H1 (cell line): ENCODE measurements at regions not wholly inside any gene's neighbourhood (a gene's known extent, or its start where the extent isn't known, plus 50 kb on each side); places are given as distances from the start of the nearest gene placed in this dataset.

Experiments
- CTCF ChIA-PET: fragments of 300-600 bp; sonication (Branson Sonifier 250); formaldehyde crosslinking; loops from one replicate; lab custom pipeline; 2021; ENCODE audit not compliant: partially characterized antibody; lab: Charles Lee
- POLR2A ChIA-PET: fragments of 300-600 bp; sonication (Branson Sonifier 250); formaldehyde crosslinking; loops from one replicate; lab custom pipeline; 2021; ENCODE audit warnings: inconsistent platforms; ENCODE audit not compliant: partially characterized antibody; lab: Charles Lee
- DNase-seq, 2 experiments: peaks; one replicate each; pipeline versions ENCODE4 v3.0.0 to v3.0.0-alpha.2; 2010 to 2022; ENCODE audit warnings: low spot score in 2 of 2, low read depth in 1 of 2, mixed read lengths in 1 of 2
- FAIRE-seq: peaks from 2 replicates; lab custom pipeline; 2011; peaks lifted over from hg19 to GRCh38; lab: Jason Lieb, UNC
- H2AFZ ChIP-seq: 2 replicates; pipeline ENCODE4 v1.8.1; 2012; ENCODE audit warnings: low read length, inconsistent platforms
- H2AK5ac ChIP-seq: 2 replicates; pipeline ENCODE4 v1.6.1; 2013; ENCODE audit warnings: low read depth, low read length
- H2BK120ac ChIP-seq: replicated peaks from 2 replicates; pipeline ENCODE3; 2013; ENCODE audit warnings: low read depth, low read length, inconsistent platforms
- H2BK12ac ChIP-seq: 2 replicates; pipeline ENCODE4 v1.6.1; 2013; ENCODE audit warnings: low read depth, low read length
- H2BK15ac ChIP-seq: 2 replicates; pipeline ENCODE4 v1.6.1; 2013; ENCODE audit warnings: low read length
- H2BK20ac ChIP-seq: 2 replicates; pipeline ENCODE4 v1.6.1; 2013; ENCODE audit warnings: low read length
- H2BK5ac ChIP-seq: 2 replicates; pipeline ENCODE4 v1.6.1; 2013; ENCODE audit warnings: low read depth, low read length
- H3K14ac ChIP-seq: 2 replicates; pipeline ENCODE4 v1.6.1; 2013; ENCODE audit warnings: inconsistent platforms; ENCODE audit not compliant: insufficient read length
- H3K18ac ChIP-seq: 2 replicates; pipeline ENCODE4 v1.6.1; 2013; ENCODE audit warnings: low read length; ENCODE audit errors: extremely low read depth
- H3K23ac ChIP-seq: 2 replicates; pipeline ENCODE4 v1.6.1; 2013; ENCODE audit warnings: inconsistent platforms; ENCODE audit not compliant: insufficient read length
- H3K23me2 ChIP-seq: 2 replicates; pipeline ENCODE4 v1.6.1; 2013; ENCODE audit warnings: low read depth, low read length
- H3K27ac ChIP-seq: 2 replicates; pipeline ENCODE4 v1.6.1; 2011; ENCODE audit warnings: low read depth, low read length, inconsistent platforms
- H3K27me3 ChIP-seq, 4 experiments: replicated peaks in 1 of 4; 1 replicate in 1 of 4; 2 replicates in 3 of 4; pipeline versions ENCODE4 v1.6.1 to v1.8.1; 2011 to 2013; ENCODE audit warnings: low read length in 3 of 4, mild to moderate bottlenecking in 3 of 4, inconsistent platforms in 2 of 4, mixed read lengths in 2 of 4, moderate library complexity in 1 of 4; ENCODE audit not compliant: control insufficient read depth in 3 of 4, insufficient read depth in 3 of 4; ENCODE audit errors: extremely low read depth in 1 of 4
- H3K36me3 ChIP-seq, 4 experiments: 2 replicates each; pipeline versions ENCODE4 v1.6.1 to v1.8.1; 2011 to 2013; ENCODE audit warnings: mild to moderate bottlenecking in 4 of 4, low read length in 3 of 4, moderate library complexity in 2 of 4, control low read depth in 1 of 4, inconsistent platforms in 1 of 4; ENCODE audit not compliant: insufficient read depth in 4 of 4, control insufficient read depth in 2 of 4
- H3K4ac ChIP-seq: replicated peaks from 2 replicates; pipeline ENCODE3; 2013; ENCODE audit warnings: low read length, low read depth, mixed read lengths, inconsistent platforms; ENCODE audit not compliant: insufficient read length
- H3K4me1 ChIP-seq, 4 experiments: replicated peaks in 1 of 4; 1 replicate in 1 of 4; 2 replicates in 3 of 4; pipeline versions ENCODE4 v1.6.1 to v1.8.1; 2011 to 2013; ENCODE audit warnings: low read length in 3 of 4, inconsistent platforms in 2 of 4, mixed read lengths in 1 of 4; ENCODE audit not compliant: insufficient read depth in 4 of 4, control insufficient read depth in 3 of 4
- H3K4me2 ChIP-seq, 2 experiments: 2 replicates each; pipeline versions ENCODE4 v1.6.1 to v1.8.1; 2011 to 2013; ENCODE audit warnings: low read depth in 2 of 2, low read length in 2 of 2, control low read depth in 1 of 2, inconsistent platforms in 1 of 2, mild to moderate bottlenecking in 1 of 2; ENCODE audit not compliant: insufficient read depth in 1 of 2
- H3K4me3 ChIP-seq, 4 experiments: fragments of 200-600, 300-600 bp in 1 of 4; sonication (generic), shearing (Covaris generic), sonication (Bioruptor Twin) in 1 of 4; 2 replicates each; pipeline versions ENCODE4 v1.5.1 to v1.8.1; 2011 to 2016; ENCODE audit warnings: low read length in 4 of 4, low read depth in 3 of 4, control low read depth in 2 of 4, inconsistent platforms in 2 of 4, mild to moderate bottlenecking in 2 of 4, mixed read lengths in 1 of 4, moderate library complexity in 1 of 4; ENCODE audit not compliant: insufficient read depth in 2 of 4; ENCODE audit errors: extremely low read depth in 1 of 4
- H3K56ac ChIP-seq: replicated peaks from 2 replicates; pipeline ENCODE3; 2013; ENCODE audit warnings: low read depth, mild to moderate bottlenecking, mixed read lengths, low read length, inconsistent platforms; ENCODE audit not compliant: insufficient read length
- H3K79me1 ChIP-seq: 2 replicates; pipeline ENCODE4 v1.6.1; 2013; ENCODE audit warnings: low read depth, low read length, control low read depth
- H3K79me2 ChIP-seq, 2 experiments: 2 replicates each; pipeline versions ENCODE4 v1.6.1 to v1.8.1; 2012 to 2013; ENCODE audit warnings: low read length in 2 of 2, mild to moderate bottlenecking in 2 of 2, inconsistent platforms in 1 of 2; ENCODE audit not compliant: insufficient read depth in 2 of 2, control insufficient read depth in 1 of 2
- H3K9ac ChIP-seq, 4 experiments: replicated peaks in 1 of 4; 1 replicate in 1 of 4; 2 replicates in 3 of 4; pipeline versions ENCODE4 v1.6.1 to v1.8.1; 2011 to 2013; ENCODE audit warnings: low read depth in 3 of 4, low read length in 3 of 4, control low read depth in 2 of 4, mild to moderate bottlenecking in 2 of 4, moderate library complexity in 2 of 4, inconsistent platforms in 1 of 4; ENCODE audit errors: extremely low read depth in 1 of 4
- H3K9me3 ChIP-seq, 2 experiments: 2 replicates each; pipeline versions ENCODE4 v1.6.1 to v1.8.1; 2012 to 2013; ENCODE audit warnings: mild to moderate bottlenecking in 2 of 2, moderate library complexity in 2 of 2, control low read depth in 1 of 2, inconsistent platforms in 1 of 2, low read depth in 1 of 2, low read length in 1 of 2, mixed read lengths in 1 of 2; ENCODE audit not compliant: insufficient read depth in 2 of 2
- H4K20me1 ChIP-seq, 2 experiments: replicated peaks in 1 of 2; 2 replicates each; pipeline versions ENCODE3 to v1.8.1; 2011 to 2013; ENCODE audit warnings: inconsistent platforms in 2 of 2, low read length in 2 of 2, mild to moderate bottlenecking in 1 of 2; ENCODE audit not compliant: insufficient read depth in 2 of 2, control insufficient read depth in 1 of 2
- H4K5ac ChIP-seq: 2 replicates; pipeline ENCODE4 v1.6.1; 2013; ENCODE audit warnings: low read length, low read depth, mixed read lengths, inconsistent platforms; ENCODE audit not compliant: insufficient read length
- H4K8ac ChIP-seq: 2 replicates; pipeline ENCODE4 v1.8.0; 2013; ENCODE audit warnings: mild to moderate bottlenecking, moderate library complexity, low read length, inconsistent platforms; ENCODE audit not compliant: insufficient read depth; ENCODE audit errors: extremely low read depth
- H4K91ac ChIP-seq: replicated peaks from 2 replicates; pipeline ENCODE3; 2013; ENCODE audit warnings: low read length, mixed read lengths, inconsistent platforms; ENCODE audit not compliant: insufficient read length
- CHD2 ChIP-seq: IDR thresholded peaks from 2 replicates; pipeline ENCODE4 v1.6.1; 2012; ENCODE audit warnings: low read length, improper control_type of control experiment
- CREB1 ChIP-seq: IDR thresholded peaks from 2 replicates; pipeline ENCODE4 v1.6.1; 2012; ENCODE audit warnings: inconsistent platforms
- GTF2F1 ChIP-seq: IDR thresholded peaks from 2 replicates; pipeline ENCODE4 v1.6.1; 2012; ENCODE audit warnings: low read depth, low read length, improper control_type of control experiment, borderline replicate concordance
- JUN ChIP-seq: IDR thresholded peaks from 2 replicates; pipeline ENCODE4 v1.6.1; 2011; ENCODE audit warnings: low read depth, mild to moderate bottlenecking, improper control_type of control experiment, low read length
- KDM1A ChIP-seq: fragments of 200-600, 300-600 bp; sonication (generic); IDR thresholded peaks from 2 replicates; pipeline ENCODE4 v1.7.1; 2016; ENCODE audit warnings: mild to moderate bottlenecking, low read length, borderline replicate concordance
- MAFK ChIP-seq: IDR thresholded peaks from 2 replicates; pipeline ENCODE4 v1.6.1; 2012; ENCODE audit warnings: low read depth, mild to moderate bottlenecking, improper control_type of control experiment, low read length
- NRF1 ChIP-seq: IDR thresholded peaks from 2 replicates; pipeline ENCODE4 v1.6.1; 2011; ENCODE audit warnings: mild to moderate bottlenecking, low read depth, low read length, improper control_type of control experiment
- PHF8 ChIP-seq: fragments of 200-600 bp; sonication (generic); conservative IDR thresholded peaks from 2 replicates; pipeline ENCODE4 v1.7.1; 2012; ENCODE audit warnings: low read depth, mild to moderate bottlenecking, inconsistent platforms, low read length, moderate library complexity
- RAD21 ChIP-seq, 2 experiments: IDR thresholded peaks in 1 of 2; conservative IDR thresholded peaks in 1 of 2; 2 replicates each; pipeline ENCODE4 v1.6.1; 2011; ENCODE audit warnings: low read depth in 2 of 2, low read length in 2 of 2, improper control_type of control experiment in 1 of 2, inconsistent platforms in 1 of 2, mild to moderate bottlenecking in 1 of 2, moderate library complexity in 1 of 2
- SIN3A ChIP-seq, 2 experiments: IDR thresholded peaks in 1 of 2; conservative IDR thresholded peaks in 1 of 2; 2 replicates each; pipeline ENCODE4 v1.6.1; 2011 to 2012; ENCODE audit warnings: low read length in 2 of 2, improper control_type of control experiment in 1 of 2, low read depth in 1 of 2, mild to moderate bottlenecking in 1 of 2
- SIX5 ChIP-seq: IDR thresholded peaks from 2 replicates; pipeline ENCODE4 v1.6.1; 2011; ENCODE audit warnings: mild to moderate bottlenecking, low read depth, low read length
- TEAD4 ChIP-seq: IDR thresholded peaks from 2 replicates; pipeline ENCODE4 v1.6.1; 2012; ENCODE audit warnings: low read depth, low read length, inconsistent platforms, mixed read lengths
- USF2 ChIP-seq: IDR thresholded peaks from 2 replicates; pipeline ENCODE4 v1.6.1; 2011; ENCODE audit warnings: low read length, improper control_type of control experiment
- WGBS, 2 experiments: shearing (Covaris generic) in 1 of 2; methylation state at CpG; one replicate each; pipeline versions ENCODE4 v1.1.6 to v1.1.7; 2013 to 2015; ENCODE audit warnings: low lambda C conversion rate in 2 of 2, mixed read lengths in 2 of 2, inconsistent platforms in 1 of 2, low coverage in 1 of 2, missing lambda C conversion rate in 1 of 2; ENCODE audit not compliant: insufficient replicate concordance in 2 of 2, insufficient coverage in 1 of 2, insufficient read length in 1 of 2; ENCODE audit errors: extremely low coverage in 1 of 2, missing lambda C conversion rate in 1 of 2; 5-methylcytosine and 5-hydroxymethylcytosine counted together

- no peaks in the 10 kb centered on the region for H4K20me1 ChIP-seq
- no peaks in the 10 kb centered on the region for H3K4me1 ChIP-seq
- H3K23ac ChIP-seq: no peak overlapping the region
- DNase-seq: no peak
- no peaks in the 10 kb centered on the region for H3K36me3 ChIP-seq
- H3K18ac ChIP-seq: no peak overlapping the region
- no peaks in the 10 kb centered on the region for H3K79me1 ChIP-seq
- H3K23me2 ChIP-seq: no peaks in the 10 kb centered on the region
- H3K79me2 ChIP-seq: no peaks in the 10 kb centered on the region
- FAIRE-seq: no peak
- no peaks in the 10 kb centered on the region for H3K27me3 ChIP-seq
- ChIA-PET CTCF (interaction anchor here (1.4 kb wide), 1 partner anchor 21 kb away, joined by 3 read pairs; no protein-coding TSS in a partner anchor), POLR2A (no interaction called here)
- no peak overlapping the region for H3K9ac ChIP-seq
- H2AFZ ChIP-seq: no peak overlapping the region
- no peak overlapping the region for H2BK20ac ChIP-seq
- H2AK5ac ChIP-seq: no peak overlapping the region
- no peak overlapping the region for H3K27ac ChIP-seq
- H2BK120ac ChIP-seq: no peak overlapping the region
- no peak overlapping the region for H2BK12ac ChIP-seq
- H2BK15ac ChIP-seq: no peak overlapping the region
- no peak overlapping the region for H4K8ac ChIP-seq
- TF ChIP-seq TEAD4: no peak
- no peak for TF ChIP-seq CREB1
- no peak for TF ChIP-seq USF2
- no peak for TF ChIP-seq MAFK
- TF ChIP-seq KDM1A: no peak
- no peak for TF ChIP-seq NRF1
- no peak for TF ChIP-seq CHD2
- no peak for TF ChIP-seq PHF8
- no peak for TF ChIP-seq GTF2F1
- TF ChIP-seq SIN3A (conservative IDR thresholded peaks at IDR 0.05 in 1 of 2, IDR thresholded peaks at IDR 0.05 in 1 of 2; ENCODE audit: low read depth in 1 of 2, low read length in 2 of 2): no peak
- TF ChIP-seq RAD21 (IDR thresholded peaks at IDR 0.05 in 1 of 2, conservative IDR thresholded peaks at IDR 0.05 in 1 of 2; ENCODE audit: low read depth in 2 of 2, low read length in 2 of 2): no peak
- no peak for TF ChIP-seq SIX5
- TF ChIP-seq JUN: no peak
- no peak overlapping the region for H3K4me3 ChIP-seq
- 86% methylated on average over 8 of the region's 8 CpGs; no CpG with 5 or more reads in 1 of the 2 experiments for WGBS, 2 experiments
- no peaks in the 10 kb centered on the region for H3K9me3 ChIP-seq
- no peak overlapping the region for H3K56ac ChIP-seq
- H2BK5ac ChIP-seq: no peak overlapping the region
- no peak overlapping the region for H4K91ac ChIP-seq
- no peak overlapping the region for H3K14ac ChIP-seq
- no peak overlapping the region for H4K5ac ChIP-seq
- H3K4ac ChIP-seq: no peak overlapping the region
- no peak overlapping the region for H3K4me2 ChIP-seq
These were observed 125.8 kb upstream of the CST7 start for GRCh38 chr20:24823176-24823784.
